ENCODE measurements at regions not wholly inside any gene's neighbourhood (a gene's known extent, or its start where the extent isn't known, plus 50 kb on each side); places are given as distances from the start of the nearest gene placed in this dataset.
A peak's percentile ranks its signal among the peaks of the same experiment; 100 is the strongest.

GRCh38 chr18:46411867-46412690, 244.9 kb downstream of the LOXHD1 start:
- TF ChIP-seq, protein P1, sequence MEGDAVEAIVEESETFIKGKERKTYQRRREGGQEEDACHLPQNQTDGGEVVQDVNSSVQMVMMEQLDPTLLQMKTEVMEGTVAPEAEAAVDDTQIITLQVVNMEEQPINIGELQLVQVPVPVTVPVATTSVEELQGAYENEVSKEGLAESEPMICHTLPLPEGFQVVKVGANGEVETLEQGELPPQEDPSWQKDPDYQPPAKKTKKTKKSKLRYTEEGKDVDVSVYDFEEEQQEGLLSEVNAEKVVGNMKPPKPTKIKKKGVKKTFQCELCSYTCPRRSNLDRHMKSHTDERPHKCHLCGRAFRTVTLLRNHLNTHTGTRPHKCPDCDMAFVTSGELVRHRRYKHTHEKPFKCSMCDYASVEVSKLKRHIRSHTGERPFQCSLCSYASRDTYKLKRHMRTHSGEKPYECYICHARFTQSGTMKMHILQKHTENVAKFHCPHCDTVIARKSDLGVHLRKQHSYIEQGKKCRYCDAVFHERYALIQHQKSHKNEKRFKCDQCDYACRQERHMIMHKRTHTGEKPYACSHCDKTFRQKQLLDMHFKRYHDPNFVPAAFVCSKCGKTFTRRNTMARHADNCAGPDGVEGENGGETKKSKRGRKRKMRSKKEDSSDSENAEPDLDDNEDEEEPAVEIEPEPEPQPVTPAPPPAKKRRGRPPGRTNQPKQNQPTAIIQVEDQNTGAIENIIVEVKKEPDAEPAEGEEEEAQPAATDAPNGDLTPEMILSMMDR (IDR thresholded peaks at IDR 0.05; ENCODE audit: low read depth, low read length): no peak
- H3K27me3 ChIP-seq: no peaks in the 10 kb centered on the region
- no peaks in the 10 kb centered on the region for H3K36me3 ChIP-seq
- peaks cover 28% of the 10 kb centered on the region for H3K4me1 ChIP-seq
- no peak overlapping the region for H3K4me3 ChIP-seq (ENCODE audit: low read depth, low read length)
- H3K9me3 ChIP-seq: no peaks in the 10 kb centered on the region
- peak; percentile 47 for DNase-seq

DNA sequence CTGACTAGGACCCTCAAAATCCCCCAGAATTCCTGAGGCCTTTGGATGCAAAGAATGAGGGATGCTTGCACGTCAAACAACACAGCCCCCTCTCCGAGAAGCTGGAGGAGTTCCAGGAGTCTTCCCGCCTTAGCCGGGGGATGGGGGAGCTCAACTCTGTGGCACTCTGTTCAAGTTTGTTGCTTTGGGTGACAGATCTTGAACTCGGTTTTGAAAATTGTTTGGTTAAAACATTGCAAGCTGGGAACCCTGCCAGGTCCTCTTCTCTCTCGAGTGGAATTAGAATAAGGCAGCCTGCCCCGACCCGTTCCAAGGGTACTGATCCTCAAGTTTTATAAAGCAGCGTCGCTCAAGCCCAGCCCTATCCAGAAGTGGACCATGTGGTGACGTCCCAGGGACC, 244.1 kb downstream of the LOXHD1 start:
- Histone ChIP-seq H3K4me1 (peaks cover 28% of the 10 kb centered on the region), H3K4me3 (ENCODE audit: low read depth, low read length) (no peak overlapping the region), H3K36me3 (no peaks in the 10 kb centered on the region), H3K9me3 (no peaks in the 10 kb centered on the region), H3K27me3 (no peaks in the 10 kb centered on the region)
- no peak for DNase-seq
- TF ChIP-seq, protein P1 (IDR thresholded peaks at IDR 0.05; ENCODE audit: low read depth, low read length): no peak

DNA sequence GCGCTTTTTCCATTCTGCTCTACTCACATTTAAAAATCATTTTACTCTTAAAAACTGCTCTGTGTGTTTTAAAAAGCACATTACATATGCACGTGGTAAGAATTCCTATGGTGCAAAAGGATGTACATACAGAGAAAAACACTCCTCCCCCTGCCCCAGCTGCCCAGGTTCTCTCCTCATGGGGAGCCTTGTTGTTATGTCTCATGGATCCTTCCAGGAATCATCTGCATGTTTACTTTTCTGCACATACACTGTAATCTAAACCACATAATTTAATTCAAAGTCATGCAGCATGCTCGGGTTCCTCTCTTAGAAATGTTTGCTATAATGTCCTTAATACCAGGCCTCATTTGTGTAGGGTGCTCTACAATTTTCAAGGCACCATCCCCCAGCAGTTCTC, 243.3 kb downstream of the LOXHD1 start:
- no peak for DNase-seq
- Histone ChIP-seq H3K4me1 (peaks cover 28% of the 10 kb centered on the region), H3K4me3 (ENCODE audit: low read depth, low read length) (no peak overlapping the region), H3K9me3 (no peaks in the 10 kb centered on the region), H3K36me3 (no peaks in the 10 kb centered on the region), H3K27me3 (no peaks in the 10 kb centered on the region)
- TF ChIP-seq, protein P1 (IDR thresholded peaks at IDR 0.05; ENCODE audit: low read depth, low read length): no peak

- Histone ChIP-seq H3K36me3 (no peaks in the 10 kb centered on the region), H3K9me3 (no peaks in the 10 kb centered on the region), H3K4me3 (ENCODE audit: low read depth, low read length) (no peak overlapping the region), H3K4me1 (peaks cover 31% of the 10 kb centered on the region), H3K27me3 (no peaks in the 10 kb centered on the region)
- DNase-seq: no peak
- TF ChIP-seq, protein P1 (IDR thresholded peaks at IDR 0.05; ENCODE audit: low read depth, low read length): no peak
These were observed 242.2 kb downstream of the LOXHD1 start for GRCh38 chr18:46414863-46415262.

- DNase-seq: no peak
- peaks cover 31% of the 10 kb centered on the region for H3K4me1 ChIP-seq
These were observed 241.3 kb downstream of the LOXHD1 start for GRCh38 chr18:46415532-46416252.

More at GRCh38 chr18:46415532-46416252, 241.3 kb downstream of the LOXHD1 start:
- TF ChIP-seq, protein P1 (IDR thresholded peaks at IDR 0.05; ENCODE audit: low read depth, low read length): no peak
- Histone ChIP-seq H3K9me3 (no peaks in the 10 kb centered on the region), H3K4me3 (ENCODE audit: low read depth, low read length) (no peak overlapping the region), H3K36me3 (no peaks in the 10 kb centered on the region), H3K27me3 (no peaks in the 10 kb centered on the region)

Measured in BE2C (cell line).